ENCODE measurements at regions not wholly inside any gene's neighbourhood (a gene's known extent, or its start where the extent isn't known, plus 50 kb on each side); places are given as distances from the start of the nearest gene placed in this dataset.
"Not testable (repeated sequence)": the region's sequence is repeated elsewhere in the genome, so short reads cannot be mapped to it uniquely, and the experiment has no call there.

- FAIRE-seq: not testable (repeated sequence)
Measured at GRCh38 chr1:149635290-149635899, 51.7 kb downstream of the PPIAL4C start.

GRCh38 chr1:149636286-149637122, 52.9 kb downstream of the PPIAL4C start:
- FAIRE-seq: not testable (repeated sequence)
- peak; percentile 27 for DNase-seq (ENCODE audit: insufficient read length, low spot score)

More at GRCh38 chr1:149635290-149635899, 51.7 kb downstream of the PPIAL4C start:
- DNase-seq (ENCODE audit: insufficient read length, low spot score): not testable (repeated sequence)

GRCh38 chr1:149638481-149638880, 54.8 kb downstream of the PPIAL4C start:
- DNase-seq (ENCODE audit: insufficient read length, low spot score): not testable (repeated sequence)

GRCh38 chr1:149638901-149639658, 55.4 kb downstream of the PPIAL4C start:
- FAIRE-seq; DNase-seq (ENCODE audit: insufficient read length, low spot score): not testable (repeated sequence)

More at GRCh38 chr1:149638481-149638880, 54.8 kb downstream of the PPIAL4C start:
- not testable (repeated sequence) for FAIRE-seq

- DNase-seq (ENCODE audit: insufficient read length, low spot score); FAIRE-seq: not testable (repeated sequence)
Measured at GRCh38 chr1:149641179-149641578, 57.5 kb downstream of the PPIAL4C start.

- not testable (repeated sequence) for DNase-seq (ENCODE audit: insufficient read length, low spot score); FAIRE-seq
Measured at GRCh38 chr1:149644818-149645217, 61.2 kb downstream of the PPIAL4C start.

GRCh38 chr1:149646360-149647017, 62.8 kb downstream of the PPIAL4C start:
- not testable (repeated sequence) for FAIRE-seq; DNase-seq (ENCODE audit: insufficient read length, low spot score)

GRCh38 chr1:149647018-149647373, 63.3 kb downstream of the PPIAL4C start:
- not testable (repeated sequence) for FAIRE-seq; DNase-seq (ENCODE audit: insufficient read length, low spot score)

- not testable (repeated sequence) for FAIRE-seq
Measured at GRCh38 chr1:149657750-149658149, 74.1 kb downstream of the PPIAL4C start.

GRCh38 chr1:149658175-149658574, 74.5 kb downstream of the PPIAL4C start:
- not testable (repeated sequence) for FAIRE-seq; DNase-seq (ENCODE audit: insufficient read length, low spot score)

More at GRCh38 chr1:149657750-149658149, 74.1 kb downstream of the PPIAL4C start:
- not testable (repeated sequence) for DNase-seq (ENCODE audit: insufficient read length, low spot score)

GRCh38 chr1:149664624-149665023, 81.0 kb downstream of the PPIAL4C start:
- not testable (repeated sequence) for FAIRE-seq

GRCh38 chr1:149665033-149665432, 81.4 kb downstream of the PPIAL4C start:
- not testable (repeated sequence) for FAIRE-seq

More at GRCh38 chr1:149664624-149665023, 81.0 kb downstream of the PPIAL4C start:
- DNase-seq (ENCODE audit: insufficient read length, low spot score): not testable (repeated sequence)

GRCh38 chr1:149665528-149665927, 81.9 kb downstream of the PPIAL4C start:
- DNase-seq (ENCODE audit: insufficient read length, low spot score); FAIRE-seq: not testable (repeated sequence)

More at GRCh38 chr1:149665033-149665432, 81.4 kb downstream of the PPIAL4C start:
- DNase-seq (ENCODE audit: insufficient read length, low spot score): not testable (repeated sequence)

- DNase-seq (ENCODE audit: insufficient read length, low spot score); FAIRE-seq: not testable (repeated sequence)
Measured at GRCh38 chr1:149673231-149673909, 89.7 kb downstream of the PPIAL4C start.

- DNase-seq (ENCODE audit: insufficient read length, low spot score); FAIRE-seq: not testable (repeated sequence)
Measured at GRCh38 chr1:149674921-149675320, 91.3 kb downstream of the PPIAL4C start.

- DNase-seq (ENCODE audit: insufficient read length, low spot score); FAIRE-seq: not testable (repeated sequence)
Measured at GRCh38 chr1:149677359-149677758, 93.7 kb downstream of the PPIAL4C start.

GRCh38 chr1:149686593-149687238, 95.8 kb upstream of the FCGR1A start:
- FAIRE-seq; DNase-seq (ENCODE audit: insufficient read length, low spot score): not testable (repeated sequence)

- not testable (repeated sequence) for DNase-seq (ENCODE audit: insufficient read length, low spot score); FAIRE-seq
Measured at GRCh38 chr1:149691399-149691798, 91.1 kb upstream of the FCGR1A start.

Data from D721Med (cell line).